ENCODE measurements at regions not wholly inside any gene's neighbourhood (a gene's known extent, or its start where the extent isn't known, plus 50 kb on each side); places are given as distances from the start of the nearest gene placed in this dataset.

DNA sequence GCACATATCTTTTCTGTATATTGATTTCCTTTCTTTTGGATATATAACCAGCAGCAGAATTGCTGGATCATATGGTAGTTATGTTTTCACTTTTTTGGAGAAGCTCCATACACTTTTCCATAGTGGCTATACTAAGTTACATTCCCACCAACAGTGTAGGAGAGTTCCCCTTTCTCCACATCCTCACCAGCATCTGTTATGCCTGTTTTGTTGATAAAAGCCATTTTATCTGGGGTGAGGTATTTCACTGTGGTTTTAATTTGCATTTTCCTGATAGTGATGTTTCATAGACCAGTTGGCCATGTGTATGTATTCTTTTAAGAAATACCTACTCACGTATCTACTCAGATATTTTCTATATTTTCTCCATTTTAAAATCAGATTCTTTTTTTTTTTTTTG is 419.3 kb upstream of the FAT3 start:
- DNase-seq (ENCODE audit: low spot score) = no peak

- DNase-seq (ENCODE audit: low spot score) = no peak
Measured at GRCh38 chr11:91804042-91804441, 420.6 kb upstream of the FAT3 start.

GRCh38 chr11:91802475-91802874 is 422.1 kb upstream of the FAT3 start:
- no peak for DNase-seq (ENCODE audit: low spot score)

DNA sequence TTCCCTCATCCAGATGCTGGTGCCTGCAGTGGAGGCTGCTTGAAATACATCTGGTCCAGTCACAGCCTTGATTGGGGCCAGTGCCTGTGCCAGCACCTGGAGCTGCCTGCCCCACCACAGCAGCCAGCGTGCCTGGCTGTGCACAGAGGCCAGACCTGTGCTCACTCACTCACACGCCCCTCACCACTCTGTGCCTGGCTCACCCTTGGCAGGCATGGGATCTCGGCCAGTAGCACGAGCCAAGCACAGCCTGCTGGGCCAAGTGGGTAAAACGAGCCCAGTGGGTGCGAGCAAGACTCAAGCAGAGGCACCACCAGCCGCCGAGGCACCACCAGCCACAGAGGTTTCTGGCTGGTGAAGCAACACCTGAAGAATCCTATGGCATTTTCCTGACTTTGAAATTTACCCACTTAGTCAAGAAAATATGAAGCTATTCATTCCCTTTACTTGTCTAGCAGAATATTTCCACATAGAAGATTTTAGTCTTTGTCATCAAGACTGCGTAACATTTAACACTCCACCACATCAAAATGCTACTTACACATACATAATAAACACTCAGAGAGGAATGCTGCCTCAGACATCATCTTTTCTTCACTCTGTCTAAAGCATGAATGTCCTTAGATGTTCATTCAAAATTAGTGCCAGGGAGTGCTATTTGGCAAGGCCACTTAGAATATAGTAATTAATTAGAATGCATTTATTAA is 424.3 kb upstream of the FAT3 start:
- DNase-seq (ENCODE audit: low spot score) = no peak

DNA sequence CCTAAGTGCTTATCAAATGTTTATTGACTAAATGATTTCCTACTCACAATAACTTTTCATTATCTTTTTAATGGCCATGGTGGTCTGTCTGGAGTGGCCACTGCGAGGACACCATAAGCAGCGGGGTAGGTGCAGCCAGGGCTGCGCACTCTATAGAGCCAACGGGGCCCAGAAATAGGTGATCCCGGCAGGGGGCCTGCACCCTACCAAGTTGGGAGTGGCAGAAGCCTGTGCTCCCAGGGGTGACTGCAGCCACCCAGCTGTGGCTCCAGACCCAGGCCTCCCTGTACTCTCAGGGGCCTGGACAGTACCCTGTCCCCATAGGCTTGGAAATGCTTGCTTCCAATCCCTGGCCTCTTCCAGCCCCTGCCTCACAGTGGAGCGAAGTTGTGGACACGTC is 426.4 kb upstream of the FAT3 start:
- DNase-seq (ENCODE audit: low spot score) = no peak

GRCh38 chr11:91796999-91797398 is 427.6 kb upstream of the FAT3 start:
- no peak for DNase-seq (ENCODE audit: low spot score)

- no peak for DNase-seq (ENCODE audit: low spot score)
Measured at GRCh38 chr11:91795139-91795887, 429.3 kb upstream of the FAT3 start.

- DNase-seq (ENCODE audit: low spot score) = no peak
Measured at GRCh38 chr11:91794146-91794545, 430.5 kb upstream of the FAT3 start.

GRCh38 chr11:91792779-91793262 is 431.8 kb upstream of the FAT3 start:
- no peak for DNase-seq (ENCODE audit: low spot score)

DNA sequence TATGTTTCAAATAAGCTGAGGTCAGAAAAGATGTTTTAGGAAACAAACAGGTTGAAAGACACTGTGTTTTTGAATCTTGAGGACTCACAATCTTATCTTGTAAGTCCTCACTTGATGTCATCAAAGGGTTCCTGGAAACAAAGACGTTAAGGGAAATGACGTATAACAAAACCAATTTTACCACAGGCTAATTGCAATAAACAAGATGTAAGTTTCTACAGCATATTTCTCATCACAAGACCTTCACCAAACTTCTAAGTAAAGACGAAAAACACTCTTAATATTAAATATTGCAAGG is 433.5 kb upstream of the FAT3 start:
- DNase-seq (ENCODE audit: low spot score) = no peak

DNA sequence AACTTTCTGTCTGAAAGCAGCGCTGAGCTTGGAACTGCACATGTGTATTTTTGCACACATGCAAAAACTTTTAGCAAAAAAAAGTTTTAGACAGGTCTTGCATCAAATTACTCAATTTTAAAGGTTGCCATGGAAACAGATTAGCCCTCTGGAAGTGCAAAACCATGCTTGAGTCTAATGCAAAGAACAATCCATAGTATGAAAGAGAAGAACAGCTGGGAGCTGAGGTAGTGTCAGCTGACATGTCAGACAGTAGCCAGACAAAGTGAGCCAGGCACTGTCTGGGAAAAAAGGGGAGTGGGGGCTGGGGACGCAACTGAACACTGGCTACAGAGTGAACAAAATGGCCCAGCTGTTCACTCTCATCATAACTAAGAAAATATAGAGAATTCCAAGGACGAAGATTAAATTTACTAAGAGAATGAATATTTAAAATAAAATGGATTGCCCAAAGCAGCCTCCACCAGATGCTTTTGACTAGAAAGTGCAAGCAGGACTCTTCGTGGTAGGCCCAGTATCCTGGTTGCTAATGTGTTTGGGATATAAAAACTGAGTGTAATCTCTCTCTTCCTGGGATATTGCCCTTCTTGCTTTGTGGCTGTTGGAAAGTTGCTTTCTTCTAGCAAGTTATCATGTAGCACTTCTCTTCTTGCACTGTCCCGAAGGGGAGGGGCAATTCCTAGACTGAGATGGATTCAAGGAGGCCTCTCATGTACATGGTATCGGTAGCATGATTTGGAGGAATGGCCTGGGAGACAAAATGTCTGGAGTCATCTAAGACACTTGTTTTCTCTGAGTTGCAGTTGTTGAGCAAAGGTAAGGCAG is 434.1 kb upstream of the FAT3 start:
- DNase-seq (ENCODE audit: low spot score) = peak; percentile 16

- DNase-seq (ENCODE audit: low spot score) = no peak
Measured at GRCh38 chr11:91788764-91789163, 435.9 kb upstream of the FAT3 start.

DNA sequence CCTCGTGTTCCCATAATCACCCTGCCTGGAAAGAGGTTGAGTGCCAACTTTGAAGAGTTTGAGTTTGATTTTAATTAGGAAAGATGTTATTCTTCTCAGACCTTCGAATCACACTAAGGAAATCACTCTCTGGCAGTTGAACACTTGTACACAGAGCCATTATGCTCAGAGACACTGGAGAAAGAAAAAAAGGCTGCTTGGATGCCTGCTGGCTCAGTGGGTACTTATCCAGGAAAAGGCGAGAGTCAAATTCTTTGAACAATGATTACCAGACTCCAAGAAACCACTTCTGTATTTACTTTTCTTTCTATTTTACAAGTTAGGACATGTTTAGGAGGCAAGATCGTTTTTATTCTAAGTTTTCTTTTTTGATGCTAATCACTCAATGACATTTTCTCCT is 438.5 kb upstream of the FAT3 start:
- DNase-seq (ENCODE audit: low spot score) = no peak

DNA sequence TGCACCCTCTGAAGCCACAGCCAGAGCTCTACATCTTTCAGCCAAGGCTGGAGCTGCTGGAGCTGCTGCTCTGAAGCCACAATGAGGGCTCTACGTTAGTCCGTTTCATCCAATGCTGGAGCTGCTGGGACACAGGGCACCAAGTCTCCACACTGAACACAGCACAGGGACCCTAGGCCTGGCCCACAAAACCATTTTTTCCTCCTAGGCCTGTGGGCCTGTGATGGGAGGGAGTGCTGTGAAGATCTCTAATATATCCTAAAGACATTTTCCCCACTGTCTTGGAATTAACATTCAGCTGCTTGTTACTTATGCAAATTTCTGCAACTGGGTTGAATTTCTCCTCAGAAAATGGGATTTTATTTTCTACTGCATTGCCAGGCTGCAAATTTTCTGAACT is 441.4 kb upstream of the FAT3 start:
- no peak for DNase-seq (ENCODE audit: low spot score)

DNA sequence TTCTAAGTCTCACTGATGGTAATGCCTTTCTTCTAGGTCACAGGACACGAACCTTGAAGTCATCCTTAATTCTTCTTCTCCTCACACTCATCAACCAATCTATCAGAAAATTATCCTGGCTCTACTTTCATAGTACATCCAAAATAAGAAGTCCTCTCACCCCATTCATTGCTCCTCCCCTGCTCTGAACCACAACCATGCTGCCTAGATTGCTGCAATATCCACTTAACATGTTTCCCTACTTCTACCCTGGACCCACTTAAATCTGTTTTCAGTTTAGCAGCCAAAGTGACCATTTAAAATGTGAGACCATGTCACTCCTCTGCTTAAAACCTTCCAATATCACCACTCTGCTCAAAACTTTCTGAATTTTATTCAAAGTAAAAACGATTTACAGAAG is 445.9 kb upstream of the FAT3 start:
- no peak for DNase-seq (ENCODE audit: low spot score)

DNA sequence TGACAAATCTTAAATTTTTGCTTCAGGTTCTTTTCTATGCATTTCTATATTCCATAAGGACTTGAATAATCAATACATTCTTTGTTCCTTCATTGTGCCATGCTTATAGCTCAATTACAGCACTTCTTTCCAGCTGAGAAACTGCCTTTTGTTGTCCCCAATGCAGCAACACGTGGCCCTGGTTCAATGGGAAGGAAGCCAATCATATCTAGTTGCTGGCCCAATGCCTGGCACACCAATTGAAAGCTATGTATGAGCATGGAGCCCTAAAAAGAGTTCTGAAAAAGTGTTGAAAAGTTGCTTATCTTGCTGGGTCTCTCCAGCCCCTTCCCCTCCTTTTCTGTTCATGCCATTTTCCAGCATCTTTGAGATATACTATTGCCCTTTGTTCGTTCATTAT is 448.0 kb upstream of the FAT3 start:
- DNase-seq (ENCODE audit: low spot score) = peak; percentile 70

DNA sequence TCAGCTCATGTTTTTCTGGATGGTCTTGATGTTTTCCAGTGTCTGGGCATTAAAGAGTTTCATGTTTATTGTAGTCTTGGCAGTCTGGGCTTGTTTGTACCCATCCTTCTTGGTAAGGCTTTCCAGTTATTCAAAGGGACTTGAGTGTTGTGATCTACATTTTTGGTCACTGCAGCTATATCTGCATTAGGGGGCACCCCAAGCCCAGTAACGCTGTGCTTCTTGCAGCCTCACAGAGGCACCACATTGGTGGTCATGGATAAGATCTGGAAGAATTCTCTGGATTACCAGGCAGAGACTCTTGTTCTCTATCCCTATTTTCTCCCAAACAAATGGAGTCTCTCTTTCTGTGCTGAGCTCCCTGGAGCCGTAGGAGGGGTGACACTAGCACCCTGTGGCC is 451.5 kb upstream of the FAT3 start:
- DNase-seq (ENCODE audit: low spot score) = no peak

- no peak for DNase-seq (ENCODE audit: low spot score)
Measured at GRCh38 chr11:91771961-91772360, 452.7 kb upstream of the FAT3 start.

GRCh38 chr11:91768783-91769182 is 455.8 kb upstream of the FAT3 start:
- DNase-seq (ENCODE audit: low spot score) = no peak

GRCh38 chr11:91763331-91763730 is 461.3 kb upstream of the FAT3 start:
- DNase-seq (ENCODE audit: low spot score) = no peak

DNA sequence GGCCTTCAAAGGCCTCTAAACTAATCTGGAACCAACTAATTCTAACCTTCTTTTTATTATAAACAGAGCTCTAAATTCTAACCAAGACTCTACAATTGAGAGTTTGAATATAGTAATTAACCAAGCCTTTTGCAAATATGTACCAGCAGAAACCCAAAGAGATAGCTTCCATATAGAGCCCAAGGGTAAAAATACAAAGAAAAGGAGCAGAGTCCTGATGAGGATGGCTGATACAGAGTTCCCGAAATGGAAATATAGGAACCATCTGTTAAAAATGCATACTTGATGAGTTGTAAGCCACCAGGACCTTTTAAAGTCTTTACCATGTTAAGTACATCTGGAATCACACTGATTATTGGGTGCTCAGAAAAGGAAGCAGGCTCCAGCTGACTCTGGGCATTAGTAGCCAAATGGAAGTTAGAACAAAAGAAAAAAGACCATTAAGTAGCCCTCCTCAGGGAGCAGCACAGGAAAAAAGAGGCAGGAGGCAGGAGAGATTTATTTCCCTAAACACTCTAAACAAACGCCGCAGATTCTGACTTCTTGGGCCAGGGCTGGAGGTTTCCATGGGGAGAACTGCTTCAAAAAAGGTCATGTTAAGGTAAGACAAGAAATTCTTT is 463.1 kb upstream of the FAT3 start:
- DNase-seq (ENCODE audit: low spot score) = no peak

DNA sequence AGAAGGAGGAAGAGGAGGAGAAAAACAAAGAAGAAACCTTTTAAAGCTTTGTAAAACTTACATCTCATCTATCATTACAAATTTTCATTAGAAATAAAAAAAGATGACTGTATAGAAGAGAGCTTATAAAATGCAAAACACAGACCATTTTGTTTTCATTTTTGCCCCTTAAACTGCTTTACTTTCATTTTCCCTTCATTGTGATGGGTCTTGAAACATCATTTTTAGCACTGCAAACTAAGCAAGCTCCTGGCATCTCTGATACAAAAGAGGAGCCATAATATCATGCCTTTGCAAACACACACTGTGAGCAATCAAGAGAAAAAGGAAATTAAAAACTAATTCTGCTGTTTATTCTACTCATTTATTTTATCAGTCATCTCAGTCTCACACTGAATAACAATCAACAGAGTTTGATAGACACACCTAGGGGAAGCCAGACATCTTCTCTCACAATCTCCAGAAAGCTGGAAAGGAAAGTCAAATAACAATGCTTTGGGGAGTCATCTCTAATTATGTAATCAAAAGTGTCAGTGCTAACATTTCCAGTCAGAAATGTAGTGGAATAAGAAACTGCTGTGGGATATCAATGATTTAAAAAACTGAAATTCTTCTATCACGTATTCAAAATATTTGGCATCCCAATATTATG is 467.7 kb upstream of the FAT3 start:
- DNase-seq (ENCODE audit: low spot score) = no peak
